22Rv1 (cell line): ENCODE measurements at regions not wholly inside any gene's neighbourhood (a gene's known extent, or its start where the extent isn't known, plus 50 kb on each side); places are given as distances from the start of the nearest gene placed in this dataset.

Source experiments
- H3K27ac ChIP-seq: fragments of 450-650 bp; 2 replicates; pipeline ENCODE4 v1.5.1; 2017
- ZFX ChIP-seq: fragments of 450-650 bp; IDR thresholded peaks from 2 replicates; pipeline ENCODE4 v1.6.1; 2017; ENCODE audit warnings: antibody characterized with exemption, borderline replicate concordance
- TF ChIP-seq, protein P1 (sequence below): fragments of 450-650 bp; IDR thresholded peaks from 2 replicates; pipeline ENCODE4 v1.5.1; 2017; ENCODE audit warnings: mild to moderate bottlenecking

DNA sequence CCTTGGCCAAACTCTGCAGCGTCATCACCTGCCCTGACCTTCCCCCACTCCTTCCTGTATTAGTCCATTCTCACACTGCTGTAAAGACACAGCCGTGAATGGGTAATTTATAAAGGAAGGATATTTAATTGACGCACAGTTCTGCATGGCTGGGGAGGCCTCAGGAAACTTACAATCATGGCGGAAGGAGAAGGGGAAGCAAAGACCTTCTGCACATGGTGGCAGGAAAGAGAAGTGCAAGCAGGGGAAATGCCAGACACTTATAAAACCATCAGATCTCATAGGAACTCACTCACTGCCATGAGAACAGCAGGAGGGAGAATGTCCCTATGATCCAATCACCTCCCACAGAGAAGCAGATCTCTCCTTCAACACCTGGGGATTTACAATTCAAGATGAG, 408.5 kb downstream of the PTPRU start:
- TF ChIP-seq ZFX: no peak
- TF ChIP-seq, protein P1, sequence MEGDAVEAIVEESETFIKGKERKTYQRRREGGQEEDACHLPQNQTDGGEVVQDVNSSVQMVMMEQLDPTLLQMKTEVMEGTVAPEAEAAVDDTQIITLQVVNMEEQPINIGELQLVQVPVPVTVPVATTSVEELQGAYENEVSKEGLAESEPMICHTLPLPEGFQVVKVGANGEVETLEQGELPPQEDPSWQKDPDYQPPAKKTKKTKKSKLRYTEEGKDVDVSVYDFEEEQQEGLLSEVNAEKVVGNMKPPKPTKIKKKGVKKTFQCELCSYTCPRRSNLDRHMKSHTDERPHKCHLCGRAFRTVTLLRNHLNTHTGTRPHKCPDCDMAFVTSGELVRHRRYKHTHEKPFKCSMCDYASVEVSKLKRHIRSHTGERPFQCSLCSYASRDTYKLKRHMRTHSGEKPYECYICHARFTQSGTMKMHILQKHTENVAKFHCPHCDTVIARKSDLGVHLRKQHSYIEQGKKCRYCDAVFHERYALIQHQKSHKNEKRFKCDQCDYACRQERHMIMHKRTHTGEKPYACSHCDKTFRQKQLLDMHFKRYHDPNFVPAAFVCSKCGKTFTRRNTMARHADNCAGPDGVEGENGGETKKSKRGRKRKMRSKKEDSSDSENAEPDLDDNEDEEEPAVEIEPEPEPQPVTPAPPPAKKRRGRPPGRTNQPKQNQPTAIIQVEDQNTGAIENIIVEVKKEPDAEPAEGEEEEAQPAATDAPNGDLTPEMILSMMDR: no peak
- H3K27ac ChIP-seq: no peak overlapping the region

DNA sequence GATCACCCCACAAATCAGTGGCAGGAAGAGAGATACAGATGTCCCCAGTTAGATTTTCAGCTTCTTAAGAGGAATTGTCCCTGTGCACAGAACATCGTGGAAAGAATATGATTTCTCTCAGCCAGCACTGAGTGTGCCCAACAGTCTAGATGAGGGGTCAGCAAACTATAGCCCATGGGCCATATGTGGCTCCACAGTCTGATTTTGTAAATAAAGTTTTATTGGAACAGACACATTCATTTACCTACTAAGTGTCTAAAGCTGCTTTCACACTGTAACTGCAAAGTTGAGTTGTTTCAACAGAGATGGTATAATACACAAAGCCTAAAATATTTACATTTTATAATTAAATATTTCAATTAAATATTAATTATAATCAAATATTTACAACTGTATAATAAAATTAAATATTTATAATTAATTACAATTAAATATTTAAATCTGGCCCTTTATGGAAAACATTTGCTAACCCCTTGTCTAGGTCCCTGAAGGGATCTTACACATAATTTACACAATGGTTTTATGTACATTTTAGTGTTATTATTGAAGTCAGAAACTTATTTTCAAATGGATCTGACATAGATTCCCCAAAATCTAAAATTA, 407.6 kb downstream of the PTPRU start:
- TF ChIP-seq, protein P1: no peak
- TF ChIP-seq ZFX: no peak
- H3K27ac ChIP-seq: no peak overlapping the region

DNA sequence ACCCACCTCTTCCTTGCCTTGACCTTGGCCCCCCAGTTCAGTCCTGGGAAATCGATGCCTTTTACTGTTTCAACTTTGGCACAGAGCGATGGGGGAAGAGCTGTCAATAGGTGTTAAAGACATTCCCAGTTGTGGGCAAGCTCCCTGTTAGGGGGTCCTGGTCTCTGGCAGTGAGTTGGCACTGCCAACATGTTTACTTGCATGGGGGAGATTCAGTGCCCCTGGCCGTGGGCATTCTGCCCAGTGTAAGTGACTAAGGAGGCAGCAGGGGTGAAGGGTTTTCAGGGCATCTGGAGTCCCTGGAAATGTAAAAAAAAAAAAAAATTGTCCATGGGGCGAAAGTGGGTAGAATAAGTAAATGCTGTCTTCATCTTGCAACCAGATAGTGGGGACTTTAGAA, 407.0 kb downstream of the PTPRU start:
- no peak for TF ChIP-seq ZFX
- TF ChIP-seq, protein P1: no peak
- no peak overlapping the region for H3K27ac ChIP-seq

DNA sequence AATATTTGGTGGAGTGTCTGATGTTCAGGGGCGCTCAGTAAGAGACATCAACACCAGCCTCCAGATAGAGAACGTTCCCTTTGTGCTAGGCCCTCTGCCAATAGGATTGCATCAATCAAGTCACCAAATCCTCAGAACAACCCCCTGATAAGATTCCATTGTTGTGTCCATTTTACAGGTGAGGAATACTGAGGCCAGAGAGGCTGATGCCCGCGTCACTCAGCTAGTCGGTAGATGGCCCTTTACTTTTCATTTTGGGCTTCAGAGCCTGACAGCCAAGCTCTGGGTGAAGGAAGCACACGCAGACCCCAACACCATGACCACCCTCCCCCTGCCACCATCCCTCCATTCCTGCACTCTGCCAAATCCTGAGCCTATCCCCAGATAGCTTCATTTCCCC, 406.2 kb downstream of the PTPRU start:
- TF ChIP-seq ZFX: no peak
- TF ChIP-seq, protein P1: no peak
- H3K27ac ChIP-seq: no peak overlapping the region

DNA sequence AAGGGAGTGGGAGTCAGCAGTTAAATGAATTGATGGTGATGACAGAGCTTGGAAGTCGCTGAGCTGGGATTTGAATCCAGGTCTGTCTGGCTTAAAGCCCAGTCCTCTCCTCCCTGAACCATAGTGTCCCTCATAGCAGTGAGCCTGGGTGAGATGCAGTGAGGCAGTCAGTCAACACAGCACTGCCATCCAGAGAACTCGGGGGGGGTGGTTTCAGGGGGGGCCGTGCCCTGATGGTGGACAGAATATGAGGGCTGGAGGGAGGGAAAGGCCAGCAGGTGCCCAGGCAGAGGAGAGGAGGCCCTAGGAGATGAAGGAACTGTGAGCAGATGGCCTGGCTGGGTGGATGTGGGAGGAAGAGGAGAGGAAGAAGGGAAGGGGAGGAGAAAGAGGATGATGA, 405.6 kb downstream of the PTPRU start:
- TF ChIP-seq ZFX: no peak
- TF ChIP-seq, protein P1: no peak
- H3K27ac ChIP-seq: no peak overlapping the region

DNA sequence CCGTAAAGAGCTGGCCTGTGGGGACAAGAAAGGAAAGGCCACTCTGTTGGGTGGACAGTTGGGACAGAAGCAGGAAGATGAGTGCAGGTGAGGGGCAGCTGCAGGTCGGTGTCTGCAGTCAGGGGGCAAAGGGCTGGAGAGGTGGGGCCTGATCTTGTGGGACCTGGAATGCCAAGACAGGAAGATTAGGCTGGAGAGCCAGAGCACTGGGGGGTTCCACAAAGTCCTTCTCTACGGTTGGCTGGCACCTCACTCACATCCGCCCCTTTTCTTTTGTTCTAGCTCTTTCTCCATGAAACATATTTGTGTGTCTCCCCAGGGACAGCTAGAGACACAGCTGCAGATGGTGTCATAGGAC, 404.1 kb downstream of the PTPRU start:
- TF ChIP-seq, protein P1: no peak
- TF ChIP-seq ZFX: no peak
- H3K27ac ChIP-seq: no peak overlapping the region

DNA sequence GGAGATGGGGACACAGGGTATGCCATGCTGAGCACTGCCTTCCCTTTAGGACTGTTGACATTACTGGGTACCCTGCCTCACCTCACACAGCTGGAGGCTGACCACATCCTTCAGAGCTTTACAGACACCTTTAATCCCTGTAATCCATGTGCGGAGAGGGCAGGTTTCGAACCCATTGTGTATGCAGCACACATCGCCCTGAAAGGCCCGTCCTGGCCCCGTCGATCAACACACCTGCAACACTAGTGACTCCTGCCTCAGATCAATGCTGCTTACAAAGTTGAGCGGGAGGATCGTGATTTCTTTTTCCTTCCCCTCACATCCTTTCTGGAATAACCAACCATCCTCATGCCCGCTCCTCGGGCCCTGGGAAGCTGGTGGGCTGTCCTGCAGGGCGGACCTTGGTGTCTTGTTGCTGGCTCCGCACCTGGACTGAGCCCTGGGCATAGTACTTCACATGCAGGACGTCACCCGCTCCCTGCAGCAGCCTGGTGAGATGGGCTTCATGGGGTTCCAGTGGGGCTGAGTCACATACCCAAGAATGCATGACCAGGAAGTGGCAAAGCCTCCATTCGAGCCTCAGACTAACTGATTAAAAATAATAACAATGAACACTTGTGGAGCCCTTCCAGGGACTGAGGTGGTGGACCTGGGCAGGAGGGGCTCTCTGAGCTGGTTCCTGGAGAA, 403.6 kb downstream of the PTPRU start:
- no peak overlapping the region for H3K27ac ChIP-seq
- TF ChIP-seq, protein P1: no peak
- TF ChIP-seq ZFX: no peak
